ENCODE measurements at regions not wholly inside any gene's neighbourhood (a gene's known extent, or its start where the extent isn't known, plus 50 kb on each side); places are given as distances from the start of the nearest gene placed in this dataset.

DNA sequence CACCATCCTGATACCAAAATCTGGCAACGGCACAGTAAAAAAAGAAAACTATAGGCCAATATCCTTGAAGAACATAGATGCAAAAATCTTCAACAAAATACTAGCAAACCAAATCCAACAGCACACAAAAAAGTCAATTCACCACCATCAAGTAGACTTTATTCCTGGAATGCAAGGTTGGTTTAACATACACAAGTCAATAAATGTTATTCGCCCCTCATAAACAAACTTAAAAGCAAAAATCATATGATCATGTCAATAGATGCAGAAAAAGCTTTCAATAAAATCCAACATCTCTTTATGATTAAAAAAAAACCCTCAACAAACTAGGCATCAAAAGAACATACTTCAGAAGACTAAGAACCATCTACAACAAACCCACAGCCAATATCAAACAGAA lies 252.9 kb downstream of the UACA start:
- Histone ChIP-seq H3K4me1 (ENCODE audit: control insufficient read depth, insufficient read depth, low read length) (peaks cover 12% of the 10 kb centered on the region), H2AK9ac (replicated peaks; ENCODE audit: low read depth, low read length, poor library complexity) (no peak overlapping the region), H4K8ac (ENCODE audit: low read depth in 2 of 2, low read length in 2 of 2) (no peak overlapping the region), H3K36me3 (ENCODE audit: control insufficient read depth, insufficient read depth, low read length) (no peaks in the 10 kb centered on the region), H3K79me1 (ENCODE audit: low read depth in 1 of 2, low read length in 2 of 2) (no peaks in the 10 kb centered on the region), H3K9me3 (ENCODE audit: control insufficient read depth, insufficient read depth, low read length) (peaks cover 9% of the 10 kb centered on the region), H2AFZ (replicated peaks; ENCODE audit: low read length, poor library complexity) (no peak overlapping the region), H2AK5ac (ENCODE audit: low read depth, low read length) (no peak overlapping the region), H3K18ac (ENCODE audit: low read depth, low read length) (no peak overlapping the region), H2BK5ac (ENCODE audit: low read depth, low read length, poor library complexity, severe bottlenecking) (no peak overlapping the region), H2BK15ac (ENCODE audit: low read depth, low read length) (no peak overlapping the region), H2BK120ac (ENCODE audit: low read depth, low read length) (no peak overlapping the region), H4K5ac (ENCODE audit: low read depth, low read length) (no peak overlapping the region), H3K56ac (ENCODE audit: extremely low read depth, insufficient read depth, low read length) (no peak overlapping the region), H3K27ac (ENCODE audit: insufficient read depth, low read length) (no peak overlapping the region), H3K4me3 (ENCODE audit: insufficient read depth, low read depth, low read length) (no peak overlapping the region), H3K9ac (ENCODE audit: low read depth, low read length) (no peak overlapping the region), H2BK20ac (ENCODE audit: low read depth, low read length) (no peak overlapping the region), H3K14ac (replicated peaks; ENCODE audit: low read depth, low read length) (no peak overlapping the region), H3K4me2 (ENCODE audit: low read depth, low read length) (no peak overlapping the region), H3K27me3 (ENCODE audit: control insufficient read depth, insufficient read depth, low read length) (peaks cover 11% of the 10 kb centered on the region), H3K23ac (ENCODE audit: low read depth, low read length) (no peak overlapping the region), H3K9me1 (ENCODE audit: insufficient read depth, low read length) (peaks cover 20% of the 10 kb centered on the region), H4K91ac (ENCODE audit: insufficient read depth, low read depth, low read length) (no peak overlapping the region), H3K4ac (ENCODE audit: low read depth, low read length) (no peak overlapping the region), H4K20me1 (ENCODE audit: insufficient read depth, low read length) (no peaks in the 10 kb centered on the region)
- in situ Hi-C loops (cut with MboI; ENCODE audit: low sequenced_read_pairs) (no loop called here), dilution Hi-C loops (cut with HindIII; ENCODE audit: low sequenced_read_pairs, unreplicated experiment) (no loop called here), intact Hi-C loops (cut with micrococcal nuclease) (no loop called here)
- ATAC-seq (ENCODE audit: low read depth) = no peak
- BruUV-seq (replicated peaks) = no TSS peak
- ChIA-PET POLR2A (ENCODE audit: unreplicated experiment) (no interaction called here), CTCF (no interaction called here)
- TF ChIP-seq NFE2L2 (IDR thresholded peaks at IDR 0.05; ENCODE audit: low read depth, low read length) (no peak), CHD1 (IDR thresholded peaks at IDR 0.05; ENCODE audit: low read depth, low read length) (no peak), RFX5 (IDR thresholded peaks at IDR 0.05; ENCODE audit: low read depth, low read length) (no peak), MXI1 (IDR thresholded peaks at IDR 0.05; ENCODE audit: borderline replicate concordance, low read depth, low read length) (no peak), RCOR1 (IDR thresholded peaks at IDR 0.05; ENCODE audit: insufficient replicate concordance, low read length) (no peak), USF2 (IDR thresholded peaks at IDR 0.05; ENCODE audit: low read depth, low read length) (no peak), SMC3 (IDR thresholded peaks at IDR 0.05; ENCODE audit: low read depth, low read length) (no peak)
- TF ChIP-seq, protein P1, sequence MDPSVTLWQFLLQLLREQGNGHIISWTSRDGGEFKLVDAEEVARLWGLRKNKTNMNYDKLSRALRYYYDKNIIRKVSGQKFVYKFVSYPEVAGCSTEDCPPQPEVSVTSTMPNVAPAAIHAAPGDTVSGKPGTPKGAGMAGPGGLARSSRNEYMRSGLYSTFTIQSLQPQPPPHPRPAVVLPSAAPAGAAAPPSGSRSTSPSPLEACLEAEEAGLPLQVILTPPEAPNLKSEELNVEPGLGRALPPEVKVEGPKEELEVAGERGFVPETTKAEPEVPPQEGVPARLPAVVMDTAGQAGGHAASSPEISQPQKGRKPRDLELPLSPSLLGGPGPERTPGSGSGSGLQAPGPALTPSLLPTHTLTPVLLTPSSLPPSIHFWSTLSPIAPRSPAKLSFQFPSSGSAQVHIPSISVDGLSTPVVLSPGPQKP (IDR thresholded peaks at IDR 0.05; ENCODE audit: borderline replicate concordance, low read depth, low read length) = no peak
- WGBS, 2 experiments (ENCODE audit: extremely low coverage in 2 of 2, insufficient read length in 1 of 2) = 80% methylated on average over 1 of the region's 2 CpGs; no CpG with 5 or more reads in 1 of the 2 experiments
- DNase-seq = no peak
